ENCODE measurements at regions not wholly inside any gene's neighbourhood (a gene's known extent, or its start where the extent isn't known, plus 50 kb on each side); places are given as distances from the start of the nearest gene placed in this dataset.
"Not testable (repeated sequence)": the region's sequence is repeated elsewhere in the genome, so short reads cannot be mapped to it uniquely, and the experiment has no call there.

DNA sequence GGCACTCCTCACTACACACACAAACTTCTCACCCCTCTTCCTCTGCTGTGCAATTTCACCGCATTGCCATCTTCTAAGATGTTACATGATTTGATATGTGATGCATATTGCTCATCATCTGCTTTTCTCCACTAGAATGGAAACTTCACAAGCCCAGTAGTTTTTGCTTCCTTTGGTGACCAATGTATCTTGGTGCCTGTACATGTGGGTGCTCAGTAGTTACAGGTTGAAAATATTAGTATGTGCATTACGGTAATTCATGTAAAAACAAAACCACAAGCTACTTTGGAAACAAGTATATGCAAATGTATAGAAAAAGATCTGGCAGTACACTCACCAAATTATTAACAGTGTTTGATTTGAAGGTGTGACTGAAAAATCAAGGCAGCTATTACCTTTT is 522.4 kb downstream of the TTLL7 start:
- H3K36me3 ChIP-seq; H3K27me3 ChIP-seq; H3K27ac ChIP-seq; H3K4me1 ChIP-seq (ENCODE audit: low read depth); DNase-seq (ENCODE audit: low read depth in 1 of 2, low spot score in 1 of 2); H3K9me3 ChIP-seq (ENCODE audit: low read depth); H3K4me3 ChIP-seq: not testable (repeated sequence)

DNA sequence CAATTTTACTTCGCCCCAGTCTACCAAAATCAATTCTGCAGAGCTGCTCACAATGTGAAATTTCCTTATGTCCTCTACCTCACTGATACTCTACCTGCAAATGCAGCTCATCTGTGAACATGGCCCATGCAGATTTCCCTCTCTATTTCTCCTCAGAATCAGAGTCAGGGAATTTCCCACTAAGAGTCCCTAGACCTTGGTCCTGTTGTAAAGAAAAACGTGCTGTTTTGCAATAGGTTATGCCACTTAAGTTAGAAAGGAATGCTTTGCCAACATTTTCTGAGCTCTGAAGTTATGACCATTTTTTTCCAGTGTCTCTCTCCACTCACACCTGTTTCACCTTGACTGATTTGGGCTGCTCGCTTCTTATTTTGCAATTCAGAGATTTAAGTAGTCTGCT is 524.0 kb downstream of the TTLL7 start:
- not testable (repeated sequence) for H3K4me1 ChIP-seq (ENCODE audit: low read depth); H3K27me3 ChIP-seq; H3K27ac ChIP-seq; H3K4me3 ChIP-seq; H3K9me3 ChIP-seq (ENCODE audit: low read depth); DNase-seq (ENCODE audit: low read depth in 1 of 2, low spot score in 1 of 2); H3K36me3 ChIP-seq

DNA sequence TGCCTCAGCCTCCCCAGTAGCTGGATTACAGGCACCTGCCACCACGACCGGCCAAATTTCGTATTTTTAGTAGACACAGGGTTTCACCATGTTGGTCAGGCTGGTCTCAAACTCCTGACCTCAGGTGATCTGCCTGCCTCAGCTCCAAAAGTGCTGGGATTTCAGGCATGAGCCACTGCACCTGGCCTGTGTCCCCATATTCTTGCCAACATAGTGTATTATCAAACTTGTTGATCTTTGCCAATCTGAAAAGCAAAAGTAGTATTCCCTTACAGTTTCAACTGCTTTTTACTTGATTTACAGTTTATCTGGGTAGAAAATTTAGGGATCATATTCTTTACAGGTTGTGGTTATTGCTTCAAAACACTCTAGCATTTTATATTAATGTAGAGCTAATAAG is 524.9 kb downstream of the TTLL7 start:
- not testable (repeated sequence) for H3K27me3 ChIP-seq, H3K27ac ChIP-seq

DNA sequence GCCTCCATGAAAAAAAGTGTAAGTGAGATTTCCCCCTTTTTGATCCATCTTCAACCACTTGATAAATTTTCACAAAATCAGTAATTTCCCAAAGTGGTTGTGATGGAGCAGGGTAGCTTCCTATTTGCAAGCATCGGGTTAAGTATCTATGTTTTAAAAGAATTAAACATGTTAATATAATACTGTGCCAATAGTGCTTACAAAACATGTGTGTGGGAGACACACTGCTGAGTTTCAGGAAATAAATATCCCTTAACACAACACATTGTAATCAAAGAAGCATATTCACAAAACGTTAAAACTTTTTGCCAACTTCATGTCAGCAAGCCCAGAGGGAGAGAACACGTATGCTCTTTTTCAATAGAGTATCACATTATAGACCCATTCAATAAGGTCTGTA is 526.9 kb downstream of the TTLL7 start:
- H3K4me1 ChIP-seq (ENCODE audit: low read depth); H3K4me3 ChIP-seq; H3K36me3 ChIP-seq; H3K9me3 ChIP-seq (ENCODE audit: low read depth); H3K27ac ChIP-seq; DNase-seq (ENCODE audit: low read depth in 1 of 2, low spot score in 1 of 2); H3K27me3 ChIP-seq: not testable (repeated sequence)

More for the DNA sequence above, 524.9 kb downstream of the TTLL7 start:
- not testable (repeated sequence) for H3K4me1 ChIP-seq (ENCODE audit: low read depth); H3K9me3 ChIP-seq (ENCODE audit: low read depth); DNase-seq (ENCODE audit: low read depth in 1 of 2, low spot score in 1 of 2); H3K4me3 ChIP-seq; H3K36me3 ChIP-seq

DNA sequence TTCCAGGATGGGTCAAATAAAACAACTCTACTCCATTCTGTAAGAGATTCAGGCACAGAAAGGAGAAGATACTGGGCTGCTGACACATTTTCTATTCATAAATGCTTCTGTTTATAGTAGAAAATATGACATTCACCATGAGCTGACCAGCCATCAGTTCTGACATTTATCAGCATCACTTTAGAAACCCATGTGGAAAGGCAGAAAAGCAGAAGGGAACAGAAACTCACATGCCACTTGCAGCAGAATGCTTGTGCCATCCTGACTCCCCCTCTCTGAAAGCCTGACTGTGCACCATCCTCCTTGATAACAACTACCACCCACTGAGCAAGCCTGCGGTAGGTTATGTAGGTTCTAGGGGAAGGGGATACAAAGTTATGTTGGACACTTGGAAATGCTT is 527.7 kb downstream of the TTLL7 start:
- not testable (repeated sequence) for H3K4me1 ChIP-seq (ENCODE audit: low read depth); H3K36me3 ChIP-seq; DNase-seq (ENCODE audit: low read depth in 1 of 2, low spot score in 1 of 2); H3K27me3 ChIP-seq; H3K27ac ChIP-seq; H3K9me3 ChIP-seq (ENCODE audit: low read depth); H3K4me3 ChIP-seq

DNA sequence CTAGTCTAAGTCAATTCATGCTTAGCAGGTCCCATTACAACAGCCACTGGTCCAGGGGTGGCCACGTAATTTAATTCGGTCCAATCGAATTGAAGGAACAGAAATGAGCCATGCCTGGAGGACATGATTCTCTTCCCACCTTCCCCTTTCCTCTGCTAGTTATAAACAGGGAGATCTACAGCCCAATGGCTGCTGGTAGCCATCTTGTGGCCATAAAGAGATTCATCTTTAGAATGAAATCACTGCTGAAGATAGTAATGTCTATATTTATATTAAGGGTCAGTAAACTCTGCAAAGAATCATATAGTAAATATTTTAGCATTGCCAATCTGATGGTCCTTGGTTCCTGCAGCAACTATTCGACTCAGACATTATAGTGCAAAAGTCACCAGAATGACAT is 530.6 kb downstream of the TTLL7 start:
- not testable (repeated sequence) for H3K4me1 ChIP-seq (ENCODE audit: low read depth); H3K36me3 ChIP-seq; H3K4me3 ChIP-seq; H3K27me3 ChIP-seq; DNase-seq (ENCODE audit: low read depth in 1 of 2, low spot score in 1 of 2); H3K9me3 ChIP-seq (ENCODE audit: low read depth); H3K27ac ChIP-seq

DNA sequence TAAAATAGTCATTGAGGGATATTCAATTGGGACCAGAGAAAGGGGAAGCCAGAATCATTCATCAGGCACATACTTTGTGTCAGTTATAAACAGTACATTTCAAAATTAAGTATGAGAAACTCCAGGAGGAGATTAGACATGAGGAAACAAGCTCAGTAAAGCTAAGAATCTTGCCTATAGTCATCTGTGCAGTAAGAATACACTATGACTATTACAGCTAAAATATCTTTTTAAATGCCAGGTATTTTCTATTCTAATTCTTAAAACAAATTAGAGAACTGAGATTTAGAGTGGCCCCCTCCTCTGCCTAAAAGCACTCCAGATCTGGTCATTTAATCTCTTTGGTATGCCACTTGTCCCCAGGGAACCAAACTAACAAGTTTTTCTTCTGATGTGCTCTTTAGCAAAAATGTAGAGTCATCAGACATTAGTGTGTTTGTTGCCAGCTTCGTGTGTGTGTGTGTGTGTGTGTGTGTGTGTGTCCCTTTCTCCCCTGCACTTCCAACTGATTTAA is 541.1 kb downstream of the TTLL7 start:
- H3K27ac ChIP-seq; H3K4me3 ChIP-seq; H3K36me3 ChIP-seq; H3K27me3 ChIP-seq; DNase-seq (ENCODE audit: low read depth in 1 of 2, low spot score in 1 of 2); H3K9me3 ChIP-seq (ENCODE audit: low read depth): not testable (repeated sequence)
- peaks cover 12% of the 10 kb centered on the region for H3K4me1 ChIP-seq (ENCODE audit: low read depth)

DNA sequence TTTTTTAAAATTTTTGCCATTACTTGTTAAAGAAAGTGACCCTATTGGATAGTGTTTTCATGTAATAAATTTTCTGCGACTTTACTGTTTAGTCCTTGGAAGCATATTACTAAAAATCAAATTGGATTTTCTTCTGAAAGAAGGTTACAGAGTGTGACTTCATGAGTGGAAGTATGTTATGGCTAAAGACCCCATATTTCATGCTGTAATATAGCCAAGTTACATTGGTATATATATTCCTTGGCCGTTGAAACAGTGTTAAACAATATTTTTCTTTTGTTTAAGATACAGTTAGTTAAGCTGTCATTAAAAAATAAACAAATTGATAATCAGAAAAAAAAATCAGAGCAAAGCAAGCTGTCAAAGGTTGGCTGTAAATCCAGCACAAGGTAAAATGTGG is 541.7 kb downstream of the TTLL7 start:
- DNase-seq (ENCODE audit: low read depth in 1 of 2, low spot score in 1 of 2); H3K27me3 ChIP-seq; H3K36me3 ChIP-seq; H3K9me3 ChIP-seq (ENCODE audit: low read depth); H3K4me3 ChIP-seq; H3K27ac ChIP-seq: not testable (repeated sequence)
- peaks cover 12% of the 10 kb centered on the region for H3K4me1 ChIP-seq (ENCODE audit: low read depth)

DNA sequence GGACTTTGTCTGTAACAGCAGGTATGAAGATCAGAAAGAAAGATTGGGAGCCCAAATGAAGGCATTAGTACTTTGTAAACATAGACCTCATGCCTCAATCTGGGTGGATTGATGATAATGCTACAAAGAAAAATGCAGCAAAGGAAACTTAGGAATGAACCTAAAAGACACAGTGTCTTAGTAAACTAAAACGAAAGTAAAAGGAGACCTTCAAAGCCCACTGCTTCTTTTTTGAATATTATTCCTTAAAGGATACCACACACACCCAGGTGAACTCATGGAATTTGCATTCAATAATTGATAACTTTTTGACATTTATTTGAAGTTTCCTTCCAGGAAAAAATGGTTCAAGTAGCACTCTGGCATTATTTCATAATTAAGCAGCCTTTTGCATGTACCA is 543.2 kb downstream of the TTLL7 start:
- H3K27me3 ChIP-seq; H3K4me3 ChIP-seq; DNase-seq (ENCODE audit: low read depth in 1 of 2, low spot score in 1 of 2); H3K36me3 ChIP-seq; H3K9me3 ChIP-seq (ENCODE audit: low read depth); H3K27ac ChIP-seq: not testable (repeated sequence)
- peaks cover 12% of the 10 kb centered on the region for H3K4me1 ChIP-seq (ENCODE audit: low read depth)

DNA sequence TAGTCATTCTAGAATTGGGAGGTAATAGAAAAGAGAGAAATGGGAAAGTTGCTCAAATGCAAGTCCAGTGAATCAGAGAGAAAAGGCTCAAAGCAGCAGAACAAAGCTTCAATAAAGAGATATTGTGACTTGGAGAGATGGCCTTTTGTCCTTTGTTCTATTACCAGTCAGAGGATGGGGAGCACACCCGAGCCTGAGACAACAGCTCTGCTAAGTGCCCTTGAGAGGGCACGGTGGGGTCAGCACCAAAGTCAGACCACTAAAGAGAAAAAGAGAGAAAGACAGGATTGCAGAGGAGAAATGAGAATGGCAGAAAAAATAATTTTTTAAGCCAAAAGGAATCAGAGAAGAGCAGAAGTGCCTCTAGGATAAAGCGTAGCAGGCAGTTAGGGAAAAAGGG is 553.1 kb downstream of the TTLL7 start:
- H3K27ac ChIP-seq; H3K4me3 ChIP-seq; H3K27me3 ChIP-seq; H3K36me3 ChIP-seq; H3K4me1 ChIP-seq (ENCODE audit: low read depth); H3K9me3 ChIP-seq (ENCODE audit: low read depth); DNase-seq (ENCODE audit: low read depth in 1 of 2, low spot score in 1 of 2): not testable (repeated sequence)

DNA sequence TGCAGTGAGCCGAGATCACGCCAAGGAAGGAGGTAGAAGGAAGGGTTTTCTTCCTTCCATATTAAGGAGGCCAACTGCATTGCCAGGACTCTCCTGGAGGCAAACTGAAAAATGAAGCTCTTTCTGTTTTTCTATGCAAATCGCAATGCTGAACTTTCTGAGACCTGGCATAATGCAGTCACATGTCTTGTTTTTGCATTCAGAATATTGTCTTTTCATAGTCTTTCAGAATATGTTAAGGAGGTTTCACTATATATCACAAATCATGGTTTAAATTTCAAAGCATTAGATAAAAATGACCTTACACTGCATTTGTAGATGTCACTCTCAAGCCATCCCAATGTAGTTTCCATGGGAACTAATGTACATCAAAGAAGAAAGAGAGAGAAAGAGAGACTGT is 556.5 kb downstream of the TTLL7 start:
- not testable (repeated sequence) for H3K9me3 ChIP-seq (ENCODE audit: low read depth); DNase-seq (ENCODE audit: low read depth in 1 of 2, low spot score in 1 of 2); H3K27ac ChIP-seq; H3K4me3 ChIP-seq; H3K36me3 ChIP-seq; H3K4me1 ChIP-seq (ENCODE audit: low read depth); H3K27me3 ChIP-seq

DNA sequence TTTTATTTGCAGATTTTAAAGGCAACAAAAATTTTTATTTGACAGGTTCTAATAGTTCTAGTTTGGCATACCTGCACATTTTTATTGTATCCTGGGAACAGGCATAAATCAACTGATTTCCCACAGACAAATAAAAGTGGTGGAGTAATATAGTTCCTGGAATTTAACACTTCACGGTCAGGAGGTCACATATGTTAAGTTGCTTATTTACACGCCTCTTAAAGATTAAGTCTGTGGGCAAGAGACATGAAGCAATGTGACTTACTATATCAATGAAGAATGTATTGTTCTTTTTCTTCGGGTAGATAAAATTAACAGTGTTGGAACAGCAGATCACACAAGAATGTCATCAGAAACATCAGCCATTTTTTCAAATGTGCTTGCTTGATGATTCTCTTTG is 558.3 kb downstream of the TTLL7 start:
- H3K4me1 ChIP-seq (ENCODE audit: low read depth); H3K36me3 ChIP-seq: not testable (repeated sequence)
- peak in 1 of 2 donors; percentile 38 for DNase-seq (ENCODE audit: low read depth in 1 of 2, low spot score in 1 of 2)

DNA sequence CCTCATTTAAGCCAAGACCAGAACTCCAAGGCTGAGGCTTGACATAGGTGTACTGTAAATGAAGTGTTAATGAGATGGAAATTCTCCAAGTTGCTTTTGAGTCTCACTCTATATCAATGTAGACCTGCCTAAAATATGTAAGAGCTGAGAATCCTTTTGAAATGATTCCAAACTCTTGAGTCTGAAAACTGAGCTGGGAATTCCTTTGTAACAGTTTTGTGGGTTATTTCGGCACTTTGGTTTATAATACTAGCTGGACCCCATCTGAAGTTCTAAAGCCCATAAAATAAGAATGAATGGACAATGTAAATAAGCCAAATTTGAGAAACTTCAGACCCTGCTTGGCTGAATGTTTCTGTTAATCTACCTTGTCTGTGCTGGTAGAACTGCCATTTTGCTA is 558.9 kb downstream of the TTLL7 start:
- not testable (repeated sequence) for H3K9me3 ChIP-seq (ENCODE audit: low read depth); H3K4me1 ChIP-seq (ENCODE audit: low read depth); H3K36me3 ChIP-seq; H3K4me3 ChIP-seq; H3K27ac ChIP-seq; H3K27me3 ChIP-seq; DNase-seq (ENCODE audit: low read depth in 1 of 2, low spot score in 1 of 2)

More for the DNA sequence above, 558.3 kb downstream of the TTLL7 start:
- H3K27ac ChIP-seq; H3K27me3 ChIP-seq; H3K4me3 ChIP-seq; H3K9me3 ChIP-seq (ENCODE audit: low read depth): not testable (repeated sequence)

DNA sequence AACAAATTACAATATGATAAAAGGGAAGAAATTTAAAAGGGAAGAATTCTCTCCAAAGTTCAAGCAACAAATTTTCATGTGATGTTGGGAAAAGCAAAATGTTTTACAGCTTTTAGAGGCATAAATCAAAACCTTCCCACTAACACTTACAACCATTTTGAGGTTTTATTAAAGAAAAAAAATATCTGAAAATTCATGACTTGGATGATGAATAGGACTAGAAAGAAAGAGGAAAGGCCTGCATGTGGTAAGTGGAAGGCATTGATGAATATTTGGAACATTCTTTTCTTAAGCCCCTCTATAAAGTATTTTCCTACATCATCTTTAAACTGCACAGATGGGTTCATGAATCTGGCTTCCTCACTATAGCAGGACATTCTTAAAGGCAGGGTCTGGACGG is 560.6 kb downstream of the TTLL7 start:
- not testable (repeated sequence) for DNase-seq (ENCODE audit: low read depth in 1 of 2, low spot score in 1 of 2); H3K36me3 ChIP-seq; H3K27ac ChIP-seq; H3K9me3 ChIP-seq (ENCODE audit: low read depth); H3K4me3 ChIP-seq; H3K4me1 ChIP-seq (ENCODE audit: low read depth); H3K27me3 ChIP-seq

DNA sequence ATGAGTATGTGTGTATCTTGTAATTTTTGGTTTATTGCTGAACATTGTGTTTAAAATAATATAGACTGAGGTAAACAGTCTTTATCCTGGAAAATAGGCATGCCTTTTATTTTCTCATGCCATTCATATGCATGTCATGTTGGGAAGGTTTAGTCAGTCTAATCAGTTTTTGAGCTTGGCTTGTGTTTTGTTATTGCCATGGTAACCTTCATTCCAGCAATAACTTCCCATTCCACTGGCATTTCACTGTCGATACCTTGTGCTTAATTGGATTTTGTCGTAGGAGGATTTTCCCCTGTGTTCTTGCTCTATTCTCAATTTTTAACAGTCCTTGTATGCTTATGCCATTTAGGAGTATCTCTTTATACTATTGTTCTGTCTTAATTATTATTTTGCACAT is 563.6 kb downstream of the TTLL7 start:
- H3K27ac ChIP-seq; DNase-seq (ENCODE audit: low read depth in 1 of 2, low spot score in 1 of 2); H3K36me3 ChIP-seq; H3K27me3 ChIP-seq; H3K4me1 ChIP-seq (ENCODE audit: low read depth); H3K4me3 ChIP-seq; H3K9me3 ChIP-seq (ENCODE audit: low read depth): not testable (repeated sequence)
